HG03097 (cell line): ENCODE measurements at regions not wholly inside any gene's neighbourhood (a gene's known extent, or its start where the extent isn't known, plus 50 kb on each side); places are given as distances from the start of the nearest gene placed in this dataset.

Experiments used
- ATAC-seq: cut with Tn5 transposase; IDR thresholded peaks from one replicate; pipeline ENCODE4 v1.9.1; 2021; ENCODE audit not compliant: unreplicated experiment, low FRiP score

GRCh38 chr16:31700530-31701388 is 172.8 kb upstream of the ZNF267 start:
- ATAC-seq: peak; percentile 72

- no peak for ATAC-seq
Measured at GRCh38 chr16:31701734-31702133, 171.9 kb upstream of the ZNF267 start.

GRCh38 chr16:31702796-31703195 is 170.8 kb upstream of the ZNF267 start:
- ATAC-seq: no peak

GRCh38 chr16:31703526-31704128 is 170.0 kb upstream of the ZNF267 start:
- ATAC-seq: no peak

GRCh38 chr16:31704138-31704537 is 169.5 kb upstream of the ZNF267 start:
- ATAC-seq: no peak

GRCh38 chr16:31705371-31705770 is 168.2 kb upstream of the ZNF267 start:
- no peak for ATAC-seq

- ATAC-seq: no peak
Measured at GRCh38 chr16:31706318-31706717, 167.3 kb upstream of the ZNF267 start.

GRCh38 chr16:31706925-31707324 is 166.7 kb upstream of the ZNF267 start:
- ATAC-seq: no peak

GRCh38 chr16:31707743-31708335 is 165.8 kb upstream of the ZNF267 start:
- ATAC-seq: no peak

GRCh38 chr16:31708348-31708747 is 165.3 kb upstream of the ZNF267 start:
- no peak for ATAC-seq

GRCh38 chr16:31709181-31709580 is 164.4 kb upstream of the ZNF267 start:
- ATAC-seq: no peak

- ATAC-seq: no peak
Measured at GRCh38 chr16:31710134-31710533, 163.5 kb upstream of the ZNF267 start.

- no peak for ATAC-seq
Measured at GRCh38 chr16:31710880-31711279, 162.7 kb upstream of the ZNF267 start.

- no peak for ATAC-seq
Measured at GRCh38 chr16:31711344-31711845, 162.2 kb upstream of the ZNF267 start.

GRCh38 chr16:31712064-31712540 is 161.5 kb upstream of the ZNF267 start:
- ATAC-seq: no peak

- ATAC-seq: peak; percentile 87
Measured at GRCh38 chr16:31713071-31713944, 160.3 kb upstream of the ZNF267 start.

- no peak for ATAC-seq
Measured at GRCh38 chr16:31713945-31714902, 159.4 kb upstream of the ZNF267 start.

GRCh38 chr16:31714903-31715504 is 158.6 kb upstream of the ZNF267 start:
- no peak for ATAC-seq

- no peak for ATAC-seq
Measured at GRCh38 chr16:31715915-31716314, 157.7 kb upstream of the ZNF267 start.
